RPMI8226 (cell line): ENCODE measurements at regions not wholly inside any gene's neighbourhood (a gene's known extent, or its start where the extent isn't known, plus 50 kb on each side); places are given as distances from the start of the nearest gene placed in this dataset.
"Not testable (repeated sequence)": the region's sequence is repeated elsewhere in the genome, so short reads cannot be mapped to it uniquely, and the experiment has no call there.

Experiments
- DNase-seq: peaks from one replicate; pipeline ENCODE4 v3.0.0-alpha.2; 2015

DNA sequence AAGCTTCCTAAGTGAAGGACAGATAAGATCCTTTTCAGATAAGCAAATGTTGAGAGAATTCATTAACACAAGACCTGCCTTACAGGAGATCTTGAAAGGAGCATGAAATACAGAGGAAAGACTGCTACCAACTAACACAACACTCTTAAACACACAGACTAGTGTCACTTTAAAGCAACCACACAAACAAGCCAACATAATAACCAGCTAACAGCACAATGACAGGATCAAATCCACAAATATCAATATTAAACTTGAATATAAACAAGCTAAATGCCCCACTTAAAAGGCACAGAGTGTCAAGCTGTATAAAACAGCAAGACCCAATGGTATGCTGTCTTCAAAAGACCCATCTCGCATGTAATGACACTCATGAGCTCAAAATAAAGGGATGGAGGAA is 70.8 kb upstream of the HMGXB4 start:
- no peak for DNase-seq

DNA sequence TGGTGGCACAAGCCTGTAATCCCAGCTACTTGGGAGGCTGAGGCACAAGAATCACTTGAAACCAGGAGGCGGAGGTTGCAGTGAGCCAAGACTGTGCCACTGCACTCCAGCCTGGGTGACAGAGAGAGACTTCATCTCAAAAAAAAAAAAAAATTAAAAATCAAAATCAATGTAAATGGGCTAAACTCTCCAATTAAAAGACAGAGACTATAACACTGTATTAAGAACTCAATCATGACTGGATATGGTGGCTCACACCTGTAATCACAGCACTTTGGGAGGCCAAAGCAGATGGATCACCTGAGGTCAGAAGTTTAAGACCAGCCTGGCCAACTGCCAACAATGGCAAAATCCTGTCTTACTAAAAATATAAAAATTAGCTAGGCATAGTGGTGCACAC is 68.4 kb upstream of the HMGXB4 start:
- not testable (repeated sequence) for DNase-seq

DNA sequence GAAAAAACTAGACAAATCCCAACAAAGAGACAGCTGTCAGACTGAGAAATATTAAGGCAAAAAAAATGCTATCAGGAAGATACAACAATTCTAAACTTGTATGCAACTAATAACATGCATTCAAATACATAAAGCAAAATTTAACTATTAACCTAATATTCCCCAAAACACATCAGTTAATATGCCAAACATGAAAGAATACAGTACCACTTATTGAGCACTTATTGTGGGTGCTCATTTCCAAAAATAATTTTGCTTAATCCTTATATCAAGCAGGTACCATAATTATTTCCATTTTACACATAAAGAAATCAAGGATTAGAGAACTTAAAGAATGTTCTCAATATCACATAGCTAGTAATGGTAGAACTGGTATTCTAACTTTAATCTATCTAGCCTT is 67.7 kb upstream of the HMGXB4 start:
- DNase-seq: no peak

DNA sequence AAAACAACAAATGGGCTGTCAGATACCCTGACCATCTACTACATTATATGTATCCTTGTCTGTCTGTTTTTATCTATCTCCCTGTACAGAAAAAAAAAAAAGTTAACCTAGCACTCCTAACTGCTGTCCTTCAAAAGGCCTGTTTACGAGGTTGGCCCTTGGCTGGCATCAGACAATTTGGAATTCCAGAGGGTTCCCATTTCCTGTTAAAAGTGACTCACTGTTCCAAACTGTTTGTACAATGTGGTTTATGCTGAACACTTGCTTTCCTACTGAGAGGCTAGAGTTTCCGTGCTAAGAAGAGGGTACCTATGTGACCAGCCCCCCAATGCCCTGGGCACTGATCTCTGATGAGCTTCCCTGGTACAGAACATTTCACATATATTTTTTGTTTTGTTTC is 65.9 kb upstream of the HMGXB4 start:
- no peak for DNase-seq

DNA sequence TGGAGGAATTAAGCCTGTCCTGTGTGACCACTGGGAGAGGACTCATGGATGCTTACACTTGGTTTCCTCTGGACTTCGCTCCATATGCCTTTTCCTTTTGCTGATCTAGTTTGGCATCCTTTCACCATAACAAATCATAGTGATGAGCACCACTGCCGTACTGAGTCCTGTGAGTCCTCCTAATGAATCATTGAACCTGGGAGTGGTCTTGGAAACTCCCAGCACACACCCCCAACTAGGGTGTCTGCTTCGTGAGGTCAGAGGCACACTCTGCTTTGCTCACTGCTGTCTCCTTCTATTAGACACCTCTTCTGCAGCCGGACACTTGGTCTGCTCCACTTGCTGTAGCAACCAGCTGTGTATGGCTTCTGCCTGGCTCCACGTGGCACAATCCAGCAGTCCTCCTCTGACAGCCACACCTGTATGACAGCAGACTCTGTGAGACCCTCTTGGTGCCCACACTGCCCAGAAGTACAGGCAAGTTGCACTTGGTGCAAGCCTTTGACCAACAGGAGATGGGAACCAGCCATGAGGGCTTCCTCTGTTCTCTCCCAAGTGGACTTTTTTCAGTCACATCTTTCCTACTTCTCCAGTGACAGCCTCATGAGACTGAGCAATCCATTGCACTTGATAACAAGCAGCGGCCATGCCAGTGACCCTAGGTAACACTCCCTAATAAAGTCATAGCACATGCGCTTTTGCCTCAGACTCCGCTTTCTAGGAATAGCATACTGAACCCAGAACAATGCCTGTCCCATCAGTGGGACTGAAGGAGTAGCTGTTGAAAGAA is 65.0 kb upstream of the HMGXB4 start:
- no peak for DNase-seq

DNA sequence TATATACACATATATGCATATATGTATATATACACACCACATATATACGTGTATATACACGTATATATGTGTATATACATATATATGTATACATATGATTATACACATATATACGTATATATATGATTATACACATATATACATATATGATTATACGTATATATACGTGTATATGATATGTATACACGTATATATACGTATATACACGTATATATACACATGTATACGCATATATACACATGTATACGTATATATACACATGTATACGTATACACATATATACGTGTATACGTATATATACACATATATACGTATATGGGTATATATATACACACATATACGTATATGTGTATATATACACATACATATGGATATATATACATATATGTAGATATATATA is 62.1 kb upstream of the HMGXB4 start:
- DNase-seq: no peak

DNA sequence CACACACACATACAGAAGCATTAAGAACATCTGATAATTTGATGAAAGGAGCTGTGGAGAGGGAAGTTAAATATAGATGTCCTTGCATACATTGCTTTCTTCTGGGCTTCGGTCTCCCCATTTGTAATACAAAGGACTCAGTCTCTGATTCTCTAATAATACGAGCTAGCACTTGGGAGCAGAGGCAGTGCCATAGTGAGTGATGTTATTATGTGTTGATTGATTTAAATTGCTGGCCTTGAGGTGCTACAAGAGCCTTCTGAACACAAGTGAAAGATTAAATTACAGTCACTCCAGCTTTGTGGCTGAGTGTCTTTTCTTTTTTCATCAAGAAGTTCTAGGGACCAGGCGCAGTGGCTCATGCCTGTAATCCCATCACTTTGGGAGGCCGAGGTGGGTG is 61.5 kb upstream of the HMGXB4 start:
- DNase-seq: no peak

DNA sequence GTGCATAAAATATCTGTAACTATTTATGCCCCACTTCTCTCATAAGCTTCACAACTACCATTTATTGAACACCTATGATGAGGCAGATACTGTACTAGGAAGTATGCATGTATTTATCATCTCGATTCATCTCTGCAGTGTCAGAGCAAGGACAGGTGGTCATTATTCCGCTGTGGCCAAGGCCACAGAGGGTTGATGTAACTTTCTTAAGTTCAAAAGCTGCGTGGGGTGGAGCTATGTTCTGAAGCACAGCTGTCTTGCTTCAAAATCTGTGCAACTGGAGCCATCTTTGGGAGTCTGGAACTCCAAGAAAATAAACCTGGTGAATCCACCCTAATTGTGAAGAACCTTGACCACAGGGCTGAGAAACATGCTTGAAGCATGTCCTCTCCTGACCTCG is 60.2 kb upstream of the HMGXB4 start:
- no peak for DNase-seq

DNA sequence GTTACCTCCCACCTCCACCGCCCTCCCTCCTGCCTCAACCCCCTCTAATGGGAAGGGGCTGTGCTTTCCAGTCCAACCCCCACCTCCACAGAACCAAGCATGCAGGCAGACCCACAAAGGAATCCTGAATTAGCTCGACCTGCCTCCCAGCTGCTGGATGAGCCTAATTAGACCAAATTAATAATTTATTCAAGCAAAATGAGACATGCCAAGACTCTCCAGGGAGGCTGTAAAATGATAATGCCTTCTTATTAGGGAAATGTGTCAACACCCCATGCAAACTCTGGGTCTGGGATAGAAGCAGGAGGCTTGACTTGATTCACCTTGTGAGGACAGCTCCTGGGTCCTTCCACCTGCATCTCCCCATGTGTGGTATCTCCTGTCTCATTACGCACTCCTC is 59.4 kb upstream of the HMGXB4 start:
- no peak for DNase-seq

DNA sequence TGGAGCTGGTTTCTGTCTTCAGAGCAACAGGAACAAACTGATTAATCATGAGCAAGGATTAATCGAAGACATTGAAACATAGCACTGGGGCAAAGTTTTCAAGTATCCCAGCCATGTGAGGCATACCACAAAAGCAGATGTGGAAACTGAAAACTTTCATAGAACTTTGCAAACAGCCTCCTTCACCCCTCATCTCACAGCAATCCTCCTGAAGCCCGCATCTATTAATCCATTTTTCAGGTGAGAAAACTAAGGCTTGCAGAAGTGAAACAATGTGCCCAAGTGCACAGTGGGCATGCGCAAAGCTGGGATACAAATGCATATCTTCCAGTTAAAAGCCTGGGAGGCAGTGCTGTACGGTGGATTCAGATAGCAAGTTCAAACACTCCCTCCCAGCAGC is 58.6 kb upstream of the HMGXB4 start:
- DNase-seq: peak; percentile 33

DNA sequence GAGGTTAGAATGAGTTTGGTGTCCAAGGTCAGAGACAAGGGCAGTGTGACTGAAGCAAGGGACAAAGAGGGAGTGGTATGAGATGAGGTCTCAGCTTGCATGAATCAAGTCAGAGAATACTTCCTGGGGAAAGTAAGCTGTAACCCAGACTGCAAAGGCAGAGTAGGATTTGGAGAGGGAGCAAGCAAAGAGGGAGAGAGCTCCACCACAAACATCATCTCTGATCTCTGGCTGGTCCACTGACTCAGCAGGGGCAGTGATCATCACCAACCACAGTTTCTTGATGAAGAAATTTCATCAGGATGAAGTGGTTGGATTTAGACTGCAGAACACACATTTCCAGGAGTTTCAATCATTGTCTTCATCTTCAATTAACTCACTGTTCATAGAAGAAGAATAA is 54.9 kb upstream of the HMGXB4 start:
- no peak for DNase-seq

DNA sequence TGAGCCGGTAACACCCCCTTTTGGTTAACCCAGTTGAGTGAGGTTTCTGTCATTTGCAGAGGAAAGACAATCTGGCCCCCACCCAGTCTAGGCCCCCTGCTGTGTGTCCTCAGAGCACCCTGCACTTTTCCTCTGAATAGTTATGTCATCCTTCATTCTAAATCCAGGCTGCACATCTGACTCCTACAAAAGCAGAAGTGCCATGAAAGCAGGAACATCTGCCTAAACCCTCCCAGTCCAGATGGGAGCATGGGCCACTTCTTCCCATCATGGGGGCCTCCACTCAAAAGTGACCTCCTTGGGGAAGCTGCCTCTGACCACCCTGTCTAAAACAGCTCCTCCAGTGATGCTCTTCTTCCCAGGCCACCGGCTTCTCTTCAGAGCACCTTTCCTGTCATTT is 53.7 kb upstream of the HMGXB4 start:
- no peak for DNase-seq

DNA sequence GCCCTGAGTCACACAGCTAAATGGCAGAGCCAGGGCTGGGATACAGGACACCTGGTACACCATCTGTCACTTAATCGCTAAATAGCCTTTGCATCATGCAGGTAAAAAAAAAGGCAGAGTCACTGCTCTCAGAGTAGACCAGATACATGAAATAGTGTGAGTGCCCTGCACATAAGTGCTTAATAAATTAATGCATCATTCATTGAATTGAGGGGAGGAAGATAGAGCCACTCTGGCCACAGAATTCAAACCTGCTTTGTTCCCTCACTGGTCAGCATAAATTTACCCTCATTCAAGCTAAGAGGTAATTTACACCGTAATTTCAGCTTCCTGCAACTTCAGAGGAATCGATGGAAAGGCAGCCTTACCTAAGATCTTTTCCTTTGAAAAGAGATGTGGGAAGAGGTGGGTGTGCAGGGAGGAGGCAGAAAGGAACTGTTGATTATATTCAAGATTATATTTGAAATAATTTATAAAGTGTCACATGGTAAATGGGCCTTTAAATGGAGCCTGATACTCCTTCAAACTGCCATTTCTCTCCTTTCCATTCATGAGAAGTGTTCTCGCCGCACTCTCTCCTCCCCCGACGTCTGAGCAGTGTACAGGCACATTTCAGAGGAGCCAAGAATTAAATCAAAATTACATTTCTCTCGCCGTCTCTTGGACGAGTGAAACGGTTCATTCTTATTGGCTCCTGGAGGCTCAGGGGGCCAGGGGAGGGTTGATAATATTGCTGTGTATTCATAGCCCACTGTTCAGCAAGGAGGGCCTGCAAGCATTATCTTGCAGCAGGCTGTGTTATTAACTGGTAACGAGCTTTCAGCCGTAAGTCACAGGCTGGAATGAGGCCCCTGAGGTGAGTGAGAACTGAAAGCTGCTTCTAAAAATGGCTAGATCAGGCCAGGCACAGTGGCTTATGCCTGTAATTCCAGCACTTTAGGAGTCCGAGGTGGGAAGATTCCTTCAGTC is 52.2 kb upstream of the HMGXB4 start:
- no peak for DNase-seq

DNA sequence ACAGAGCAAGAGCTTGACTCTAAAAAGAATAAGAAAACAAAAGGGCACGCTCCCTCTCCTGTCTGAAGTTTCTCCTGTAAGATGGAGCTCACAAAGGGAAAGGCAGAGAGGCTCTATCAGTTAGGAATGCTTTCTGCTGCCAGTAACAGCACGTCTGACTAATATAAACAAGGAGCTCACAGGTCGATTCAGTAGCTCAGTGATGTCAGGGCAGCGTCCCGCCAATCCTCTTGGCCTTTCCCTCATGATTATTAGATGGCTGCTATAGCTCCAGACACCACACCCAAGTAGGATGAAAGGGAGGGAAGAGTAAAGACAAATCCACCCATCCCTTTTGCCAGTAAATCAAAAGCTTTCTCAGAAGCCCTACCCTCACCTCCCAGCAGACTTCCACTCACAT is 51.3 kb upstream of the HMGXB4 start:
- no peak for DNase-seq

DNA sequence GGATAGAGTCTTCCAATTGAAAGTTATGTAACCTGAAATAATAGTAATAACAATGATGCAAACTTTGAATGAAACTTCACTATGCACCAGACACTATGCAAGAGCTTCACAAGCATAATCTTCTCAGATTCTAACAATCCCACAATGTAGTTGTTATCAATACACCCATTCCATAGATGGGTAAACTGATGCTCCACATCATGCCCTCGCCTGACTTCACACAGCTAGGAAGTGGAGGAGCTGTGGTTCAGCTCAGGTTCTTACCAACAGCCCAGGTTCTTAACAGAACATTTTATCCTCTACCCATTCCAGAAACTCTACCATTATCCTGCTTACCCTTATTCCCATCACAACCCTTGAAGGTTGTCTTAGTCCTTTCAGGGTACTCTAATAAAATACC is 50.4 kb upstream of the HMGXB4 start:
- DNase-seq: no peak
